ENCODE measurements at regions not wholly inside any gene's neighbourhood (a gene's known extent, or its start where the extent isn't known, plus 50 kb on each side); places are given as distances from the start of the nearest gene placed in this dataset.

GRCh38 chr1:221862971-221863370 lies 121.1 kb upstream of the DUSP10 start:
- no peak for TF ChIP-seq CTCF (IDR thresholded peaks at IDR 0.05)
- TF ChIP-seq POLR2A (IDR thresholded peaks at IDR 0.05) = no peak
